ENCODE measurements at regions not wholly inside any gene's neighbourhood (a gene's known extent, or its start where the extent isn't known, plus 50 kb on each side); places are given as distances from the start of the nearest gene placed in this dataset.
"Not testable (repeated sequence)": the region's sequence is repeated elsewhere in the genome, so short reads cannot be mapped to it uniquely, and the experiment has no call there.

DNA sequence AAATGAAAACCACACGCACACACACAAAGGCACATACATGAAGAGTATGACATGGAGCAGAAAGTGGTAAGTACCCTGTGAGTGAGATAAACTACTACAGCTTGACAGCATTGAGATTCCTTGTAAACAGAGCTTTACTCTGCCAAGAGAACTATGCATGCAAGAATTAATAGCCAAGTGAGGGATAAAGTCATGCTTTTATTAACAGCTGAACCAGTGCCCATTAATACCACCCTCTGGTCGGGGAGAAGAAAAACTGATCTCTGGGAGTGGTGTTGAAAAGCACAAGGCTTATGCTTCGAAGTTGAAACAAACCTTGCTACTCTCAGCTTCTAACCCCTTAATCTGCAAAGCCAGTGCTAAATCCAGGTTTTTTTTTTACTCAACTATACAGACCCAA is 95.9 kb upstream of the C1QTNF7 start:
- H3K4me1 ChIP-seq (ENCODE audit: insufficient read depth, low read length) = peaks cover 7% of the 10 kb centered on the region; the same call in 1 of the 2 replicates
- H3K36me3 ChIP-seq (ENCODE audit: insufficient read depth, low read depth, low read length) = no peaks in the 10 kb centered on the region
- H3K27ac ChIP-seq (ENCODE audit: low read length) = no peak overlapping the region
- H3K9me3 ChIP-seq (ENCODE audit: insufficient read depth, low read depth, low read length) = no peaks in the 10 kb centered on the region
- no peak overlapping the region for H3K4me3 ChIP-seq (ENCODE audit: low read length)
- H3K27me3 ChIP-seq (ENCODE audit: insufficient read depth, low read length) = no peaks in the 10 kb centered on the region
- no peak overlapping the region for H3K9ac ChIP-seq (ENCODE audit: low read depth, low read length)

DNA sequence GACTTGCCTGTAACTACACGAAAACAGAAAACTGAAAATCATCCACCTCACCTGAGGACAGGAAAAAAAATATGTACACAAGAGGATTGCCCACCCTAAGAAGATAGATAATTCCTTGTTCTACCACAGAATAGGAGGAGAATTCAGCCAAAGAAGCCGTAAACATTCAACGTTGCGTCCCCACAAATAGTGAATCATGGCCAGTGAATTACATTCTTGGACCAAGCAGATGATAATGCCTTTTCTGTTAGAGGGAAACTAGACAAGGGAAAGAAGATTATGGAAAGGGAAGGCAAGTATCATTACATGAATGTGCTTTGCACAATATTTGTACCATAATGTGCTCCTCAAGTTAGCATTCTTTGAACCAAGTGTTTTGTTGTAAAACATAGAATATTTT is 95.5 kb upstream of the C1QTNF7 start:
- Histone ChIP-seq H3K4me3 (ENCODE audit: low read length) (no peak overlapping the region), H3K27me3 (ENCODE audit: insufficient read depth, low read length) (no peaks in the 10 kb centered on the region), H3K36me3 (ENCODE audit: insufficient read depth, low read depth, low read length) (no peaks in the 10 kb centered on the region), H3K9ac (ENCODE audit: low read depth, low read length) (no peak overlapping the region), H3K4me1 (ENCODE audit: insufficient read depth, low read length) (peaks cover 7% of the 10 kb centered on the region; the same call in 1 of the 2 replicates), H3K9me3 (ENCODE audit: insufficient read depth, low read depth, low read length) (no peaks in the 10 kb centered on the region), H3K27ac (ENCODE audit: low read length) (no peak overlapping the region)

DNA sequence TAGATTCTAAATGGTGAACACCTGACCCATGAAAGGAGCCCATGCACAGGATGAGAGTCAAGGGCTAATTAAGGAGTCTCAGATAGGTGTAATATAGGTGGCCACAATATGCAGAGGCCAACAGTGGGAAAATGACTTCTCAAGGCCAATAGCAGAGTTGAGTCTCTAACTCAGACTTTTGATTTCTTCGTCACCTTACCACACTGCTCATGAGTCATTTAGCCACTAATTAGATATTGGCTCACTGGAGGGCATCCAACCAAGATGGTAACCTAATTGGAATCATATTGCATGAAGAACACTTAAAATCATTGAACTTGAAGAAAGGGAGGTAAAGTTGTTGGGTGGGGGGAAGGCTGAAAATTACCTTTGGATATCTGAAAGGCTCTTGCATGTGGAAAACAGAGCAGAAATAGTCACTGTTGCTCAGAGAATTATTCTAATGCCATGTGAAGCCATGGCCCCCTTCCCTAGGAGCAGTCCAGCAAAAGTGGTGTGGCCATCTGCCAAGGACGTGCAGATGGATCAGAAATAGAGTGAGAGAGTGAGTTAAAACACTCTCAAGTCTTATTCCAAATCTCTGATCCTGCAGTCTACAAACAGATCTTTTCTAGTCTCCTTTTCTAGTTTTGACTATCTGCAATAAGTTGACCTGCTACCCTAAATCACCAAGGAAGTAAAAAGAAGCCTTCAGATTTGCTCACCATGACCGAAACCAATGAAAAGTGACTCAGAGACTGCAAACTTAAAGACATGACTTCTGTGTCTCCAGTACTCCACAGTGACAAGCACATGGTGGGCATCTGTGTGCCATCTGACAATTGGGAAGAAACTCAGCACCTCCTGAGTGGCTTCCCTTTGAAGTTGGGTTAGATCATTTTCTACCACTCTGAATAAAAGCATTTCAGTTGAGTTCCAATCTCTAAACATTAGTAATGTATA is 93.9 kb upstream of the C1QTNF7 start:
- H3K4me1 ChIP-seq (ENCODE audit: insufficient read depth, low read length) = peaks cover 7% of the 10 kb centered on the region; the same call in 1 of the 2 replicates
- no peaks in the 10 kb centered on the region for H3K9me3 ChIP-seq (ENCODE audit: insufficient read depth, low read depth, low read length)
- no peaks in the 10 kb centered on the region for H3K27me3 ChIP-seq (ENCODE audit: insufficient read depth, low read length)
- no peaks in the 10 kb centered on the region for H3K36me3 ChIP-seq (ENCODE audit: insufficient read depth, low read depth, low read length)
- no peak overlapping the region for H3K9ac ChIP-seq (ENCODE audit: low read depth, low read length)
- no peak overlapping the region for H3K27ac ChIP-seq (ENCODE audit: low read length)
- H3K4me3 ChIP-seq (ENCODE audit: low read length) = no peak overlapping the region

DNA sequence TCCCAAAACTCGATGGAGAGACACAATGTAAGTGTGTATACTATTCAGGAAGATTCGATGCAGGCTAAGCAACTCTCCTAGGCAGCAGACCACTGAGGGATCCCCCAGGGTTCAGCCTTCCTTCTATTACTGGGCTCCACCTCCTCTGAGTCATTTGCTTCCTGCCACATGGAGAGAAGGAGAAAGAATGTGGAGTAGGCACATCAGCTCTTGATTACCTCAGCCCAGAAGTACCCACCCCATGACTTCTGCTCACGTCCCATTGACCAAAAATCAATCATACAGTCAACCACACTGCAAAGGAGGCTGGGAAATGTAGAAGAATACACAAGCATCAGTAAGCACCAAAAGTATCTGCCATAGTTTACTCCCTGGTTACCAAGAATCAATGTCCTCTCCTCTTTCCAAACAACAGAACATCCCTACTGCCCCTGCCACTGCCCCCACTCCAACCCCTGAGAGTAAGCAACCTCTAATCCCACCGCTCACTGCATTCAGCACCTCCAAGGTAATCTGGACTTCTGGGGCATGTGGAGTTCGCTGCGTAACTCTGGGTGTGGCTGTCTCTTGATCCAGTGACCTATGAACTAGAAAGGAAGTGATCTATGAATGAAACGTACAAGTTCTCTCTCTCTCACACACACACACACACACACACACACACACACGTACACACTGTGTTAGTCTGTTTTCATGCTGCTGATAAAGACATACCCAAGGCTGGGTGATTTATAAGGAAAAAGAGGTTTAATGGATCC is 91.2 kb upstream of the C1QTNF7 start:
- Histone ChIP-seq H3K27me3 (ENCODE audit: insufficient read depth, low read length) (no peaks in the 10 kb centered on the region), H3K27ac (ENCODE audit: low read length) (no peak overlapping the region), H3K9me3 (ENCODE audit: insufficient read depth, low read depth, low read length) (no peaks in the 10 kb centered on the region)

DNA sequence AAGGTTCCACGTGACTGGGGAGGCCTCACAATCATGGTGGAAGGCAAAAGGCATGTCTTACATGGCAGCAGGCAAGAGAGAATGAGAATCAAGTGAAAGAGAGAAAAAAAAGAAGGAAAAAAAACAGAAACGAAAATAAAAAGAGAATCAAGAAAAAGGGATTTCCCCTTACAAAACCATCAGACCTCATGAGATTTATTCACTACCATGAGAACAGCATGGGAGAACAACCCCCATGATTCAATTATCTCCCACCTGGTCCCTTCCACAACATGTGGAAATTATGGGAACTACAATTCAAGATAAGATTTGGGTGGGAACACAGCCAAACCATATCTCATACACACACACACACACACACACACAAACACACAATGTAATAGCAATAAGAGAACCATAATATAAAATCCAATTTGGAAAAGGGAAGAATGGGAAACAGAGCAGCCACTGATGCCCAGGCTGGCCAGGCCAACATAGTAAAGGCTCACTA is 90.6 kb upstream of the C1QTNF7 start:
- not testable (repeated sequence) for H3K27ac ChIP-seq (ENCODE audit: low read length); H3K4me1 ChIP-seq (ENCODE audit: insufficient read depth, low read length); H3K9me3 ChIP-seq (ENCODE audit: insufficient read depth, low read depth, low read length); H3K36me3 ChIP-seq (ENCODE audit: insufficient read depth, low read depth, low read length); H3K9ac ChIP-seq (ENCODE audit: low read depth, low read length); H3K27me3 ChIP-seq (ENCODE audit: insufficient read depth, low read length); H3K4me3 ChIP-seq (ENCODE audit: low read length)

More for the DNA sequence above, 91.2 kb upstream of the C1QTNF7 start:
- Histone ChIP-seq H3K9ac (ENCODE audit: low read depth, low read length) (no peak overlapping the region), H3K36me3 (ENCODE audit: insufficient read depth, low read depth, low read length) (no peaks in the 10 kb centered on the region), H3K4me1 (ENCODE audit: insufficient read depth, low read length) (peaks cover 7% of the 10 kb centered on the region; the same call in 1 of the 2 replicates), H3K4me3 (ENCODE audit: low read length) (no peak overlapping the region)

DNA sequence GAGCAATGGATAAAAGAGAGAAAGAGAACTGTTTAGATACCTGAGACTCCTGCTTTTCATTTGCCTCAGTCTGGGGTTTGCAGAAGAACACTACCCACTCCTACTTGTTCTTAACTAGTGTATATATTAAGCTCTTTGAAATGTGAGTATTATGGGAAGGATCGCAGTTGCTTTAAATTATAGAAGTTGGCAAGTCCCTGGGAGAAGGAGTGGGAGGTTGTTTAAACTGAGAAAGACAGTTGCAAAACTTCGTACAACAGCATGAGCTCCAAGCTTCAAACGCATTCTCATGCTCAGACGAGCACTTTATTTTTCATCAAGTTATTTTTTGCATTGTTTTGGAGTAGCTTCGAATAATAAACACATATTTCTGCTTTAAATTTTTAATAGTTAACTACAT is 88.1 kb upstream of the C1QTNF7 start:
- H3K4me3 ChIP-seq (ENCODE audit: low read length) = no peak overlapping the region
- H3K27me3 ChIP-seq (ENCODE audit: insufficient read depth, low read length) = no peaks in the 10 kb centered on the region
- H3K4me1 ChIP-seq (ENCODE audit: insufficient read depth, low read length) = peaks cover 7% of the 10 kb centered on the region; the same call in 1 of the 2 replicates
- H3K27ac ChIP-seq (ENCODE audit: low read length) = no peak overlapping the region
- H3K9me3 ChIP-seq (ENCODE audit: insufficient read depth, low read depth, low read length) = no peaks in the 10 kb centered on the region
- no peak overlapping the region for H3K9ac ChIP-seq (ENCODE audit: low read depth, low read length)
- H3K36me3 ChIP-seq (ENCODE audit: insufficient read depth, low read depth, low read length) = no peaks in the 10 kb centered on the region

DNA sequence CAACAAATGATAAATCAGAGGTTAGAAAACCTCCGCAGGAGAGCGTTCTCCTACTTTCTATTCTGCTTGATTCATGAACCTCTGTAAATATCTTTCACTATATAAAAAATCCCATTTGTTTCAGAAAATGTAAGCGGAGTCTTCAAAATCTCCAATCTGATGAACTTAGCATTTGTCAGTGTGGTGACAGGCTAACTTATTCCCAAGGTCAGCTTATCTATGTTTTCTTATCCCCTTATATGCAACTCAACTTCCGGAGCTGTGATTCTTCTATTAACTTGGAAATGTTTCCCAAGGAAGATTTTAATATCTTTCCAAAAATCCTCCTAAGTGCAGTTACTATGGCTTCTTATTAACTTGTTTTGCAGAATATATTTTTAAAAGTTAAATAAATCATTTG is 87.5 kb upstream of the C1QTNF7 start:
- H3K27me3 ChIP-seq (ENCODE audit: insufficient read depth, low read length) = no peaks in the 10 kb centered on the region
- H3K9me3 ChIP-seq (ENCODE audit: insufficient read depth, low read depth, low read length) = no peaks in the 10 kb centered on the region
- H3K27ac ChIP-seq (ENCODE audit: low read length) = no peak overlapping the region
- peaks cover 10% of the 10 kb centered on the region for H3K4me1 ChIP-seq (ENCODE audit: insufficient read depth, low read length)
- H3K36me3 ChIP-seq (ENCODE audit: insufficient read depth, low read depth, low read length) = no peaks in the 10 kb centered on the region
- no peak overlapping the region for H3K4me3 ChIP-seq (ENCODE audit: low read length)
- no peak overlapping the region for H3K9ac ChIP-seq (ENCODE audit: low read depth, low read length)

DNA sequence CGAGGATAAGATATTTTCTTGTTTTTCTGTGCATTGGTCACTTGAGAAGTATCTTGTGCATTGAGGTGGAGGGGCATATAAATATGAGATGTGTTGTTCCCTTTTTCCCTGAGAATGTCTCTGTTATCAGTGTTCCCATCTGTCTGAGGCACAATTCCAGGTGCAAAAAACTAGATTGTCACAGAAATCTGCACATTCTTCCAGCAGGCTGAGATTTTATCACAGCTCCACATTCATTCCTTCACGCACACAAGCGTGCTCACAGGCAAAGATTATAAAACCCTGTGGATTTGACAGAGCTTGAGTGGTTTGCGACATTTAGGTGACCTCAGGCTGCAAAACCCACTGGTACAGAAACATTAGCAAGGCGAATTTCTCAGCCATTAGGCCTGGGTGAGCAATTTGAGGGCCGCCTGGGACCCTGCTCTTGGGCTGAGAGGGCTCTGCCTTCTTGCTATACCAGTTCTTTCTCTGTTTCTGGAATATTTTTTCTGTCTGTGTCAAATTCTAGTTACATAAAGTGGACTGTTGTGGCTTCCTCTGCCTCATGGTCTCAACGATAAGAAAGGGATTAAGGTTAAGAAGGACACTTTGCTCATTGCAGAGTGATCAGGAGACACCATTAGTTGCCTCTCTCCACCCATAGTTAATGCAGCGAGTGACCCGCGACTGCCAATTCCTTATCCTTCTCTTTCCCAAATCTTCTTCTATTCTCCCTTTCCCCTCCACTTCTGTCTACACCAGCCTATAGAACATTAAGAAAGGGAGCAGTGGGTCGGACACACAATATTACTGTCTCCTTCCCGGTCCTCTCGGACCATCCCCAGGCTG is 86.7 kb upstream of the C1QTNF7 start:
- peaks cover 8% of the 10 kb centered on the region for H3K4me1 ChIP-seq (ENCODE audit: insufficient read depth, low read length)
- no peak overlapping the region for H3K9ac ChIP-seq (ENCODE audit: low read depth, low read length)
- H3K9me3 ChIP-seq (ENCODE audit: insufficient read depth, low read depth, low read length) = no peaks in the 10 kb centered on the region
- H3K4me3 ChIP-seq (ENCODE audit: low read length) = no peak overlapping the region
- no peaks in the 10 kb centered on the region for H3K36me3 ChIP-seq (ENCODE audit: insufficient read depth, low read depth, low read length)
- no peak overlapping the region for H3K27ac ChIP-seq (ENCODE audit: low read length)
- no peaks in the 10 kb centered on the region for H3K27me3 ChIP-seq (ENCODE audit: insufficient read depth, low read length)

DNA sequence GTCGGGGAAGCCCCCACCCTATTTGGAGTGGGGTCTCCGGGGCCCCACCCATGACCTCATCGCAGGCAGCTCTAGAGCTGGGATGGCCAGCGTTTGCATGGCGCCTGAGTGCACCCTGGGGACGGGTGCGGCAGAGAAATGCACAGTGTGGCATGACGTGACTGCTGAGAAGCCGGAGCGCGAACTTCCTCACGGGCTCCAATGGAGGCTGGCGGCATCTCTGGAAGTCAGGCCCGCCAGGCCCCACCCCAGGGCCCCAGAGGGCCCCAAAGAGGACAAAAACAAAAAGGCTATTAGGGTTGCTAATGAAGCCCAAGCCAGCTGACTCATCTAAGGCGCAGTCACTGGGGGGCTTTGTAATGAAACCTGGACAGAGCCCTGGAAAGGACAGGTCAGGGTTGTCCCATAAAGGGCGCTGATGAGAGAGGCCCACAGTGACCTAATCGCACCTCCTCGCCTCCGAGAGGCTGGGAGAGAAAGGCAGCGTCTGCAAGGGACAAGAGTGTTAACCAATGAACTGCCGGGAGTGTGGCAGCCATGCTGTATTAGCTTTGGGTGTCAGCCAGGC is 86.0 kb upstream of the C1QTNF7 start:
- Histone ChIP-seq H3K27me3 (ENCODE audit: insufficient read depth, low read length) (no peaks in the 10 kb centered on the region), H3K4me1 (ENCODE audit: insufficient read depth, low read length) (peaks cover 4% of the 10 kb centered on the region), H3K36me3 (ENCODE audit: insufficient read depth, low read depth, low read length) (no peaks in the 10 kb centered on the region), H3K9ac (ENCODE audit: low read depth, low read length) (no peak overlapping the region), H3K27ac (ENCODE audit: low read length) (no peak overlapping the region), H3K4me3 (ENCODE audit: low read length) (no peak overlapping the region), H3K9me3 (ENCODE audit: insufficient read depth, low read depth, low read length) (no peaks in the 10 kb centered on the region)

DNA sequence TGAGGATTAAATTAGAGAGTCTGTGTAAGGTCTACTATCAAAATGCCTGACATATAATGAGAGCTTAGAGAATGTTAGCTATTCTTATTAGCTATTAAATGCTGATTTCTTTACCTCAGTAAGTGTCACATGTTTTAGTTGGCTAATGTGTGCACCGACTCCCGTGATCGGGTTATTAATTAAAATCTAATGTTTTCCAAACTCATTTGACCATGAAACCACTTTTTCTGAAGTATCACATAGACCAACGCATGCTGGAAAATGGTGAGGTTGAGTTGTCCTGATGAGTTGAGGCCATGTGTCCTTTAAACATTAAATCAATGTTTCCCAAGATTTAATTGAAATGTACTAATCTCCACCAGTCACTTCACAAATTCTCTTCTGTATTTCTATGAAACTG is 84.8 kb upstream of the C1QTNF7 start:
- Histone ChIP-seq H3K36me3 (ENCODE audit: insufficient read depth, low read depth, low read length) (no peaks in the 10 kb centered on the region), H3K4me3 (ENCODE audit: low read length) (no peak overlapping the region), H3K4me1 (ENCODE audit: insufficient read depth, low read length) (peaks cover 3% of the 10 kb centered on the region; the same call in 1 of the 2 replicates), H3K9me3 (ENCODE audit: insufficient read depth, low read depth, low read length) (no peaks in the 10 kb centered on the region), H3K27ac (ENCODE audit: low read length) (no peak overlapping the region), H3K9ac (ENCODE audit: low read depth, low read length) (no peak overlapping the region), H3K27me3 (ENCODE audit: insufficient read depth, low read length) (no peaks in the 10 kb centered on the region)

DNA sequence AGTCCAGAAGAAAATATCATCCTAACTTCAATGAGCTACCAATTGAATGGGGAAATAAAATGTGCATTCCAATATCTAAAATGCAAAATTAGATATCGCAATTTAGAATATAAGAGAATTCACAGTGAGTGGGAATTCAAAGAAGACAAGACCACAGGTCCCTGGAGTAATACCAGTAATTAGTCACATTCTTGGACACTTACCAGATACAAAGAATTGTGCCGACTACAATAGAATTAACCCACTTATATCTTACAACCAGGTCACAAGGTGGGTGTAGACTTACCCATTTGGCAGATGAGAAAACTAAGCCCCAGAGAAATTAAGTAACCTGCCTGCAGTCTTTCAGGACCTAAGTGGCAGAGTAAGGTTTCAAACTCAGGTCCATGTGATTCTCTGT is 84.3 kb upstream of the C1QTNF7 start:
- Histone ChIP-seq H3K9ac (ENCODE audit: low read depth, low read length) (no peak overlapping the region), H3K4me3 (ENCODE audit: low read length) (no peak overlapping the region), H3K9me3 (ENCODE audit: insufficient read depth, low read depth, low read length) (no peaks in the 10 kb centered on the region), H3K36me3 (ENCODE audit: insufficient read depth, low read depth, low read length) (no peaks in the 10 kb centered on the region), H3K4me1 (ENCODE audit: insufficient read depth, low read length) (peaks cover 3% of the 10 kb centered on the region; the same call in 1 of the 2 replicates), H3K27me3 (ENCODE audit: insufficient read depth, low read length) (no peaks in the 10 kb centered on the region), H3K27ac (ENCODE audit: low read length) (no peak overlapping the region)
